Endothelial cell (in vitro differentiated cells): ENCODE measurements at regions not wholly inside any gene's neighbourhood (a gene's known extent, or its start where the extent isn't known, plus 50 kb on each side); places are given as distances from the start of the nearest gene placed in this dataset.

Source experiments
- DNase-seq: peaks from one replicate; pipeline ENCODE4 v3.0.0; 2021; ENCODE audit warnings: low spot score
- H3K27ac Mint-ChIP-seq: one replicate; pipeline ENCODE4 v1.8.0; 2021; ENCODE audit warnings: mixed read lengths, inconsistent platforms; ENCODE audit not compliant: unreplicated experiment
- H3K27me3 Mint-ChIP-seq: one replicate; pipeline ENCODE4 v1.8.0; 2021; ENCODE audit warnings: mild to moderate bottlenecking, moderate library complexity, mixed read lengths, inconsistent platforms; ENCODE audit not compliant: unreplicated experiment
- H3K36me3 Mint-ChIP-seq: one replicate; pipeline ENCODE4 v1.8.0; 2021; ENCODE audit warnings: mild to moderate bottlenecking, low read depth, mixed read lengths, inconsistent platforms; ENCODE audit not compliant: unreplicated experiment
- H3K4me1 Mint-ChIP-seq: one replicate; pipeline ENCODE4 v1.8.0; 2021; ENCODE audit warnings: mild to moderate bottlenecking, mixed read lengths, inconsistent platforms; ENCODE audit not compliant: unreplicated experiment
- H3K4me3 Mint-ChIP-seq: one replicate; pipeline ENCODE4 v1.8.0; 2021; ENCODE audit warnings: mild to moderate bottlenecking, mixed read lengths, inconsistent platforms; ENCODE audit not compliant: unreplicated experiment
- H3K9me3 Mint-ChIP-seq: one replicate; pipeline ENCODE4 v1.8.0; 2021; ENCODE audit warnings: mixed read lengths, inconsistent platforms; ENCODE audit not compliant: unreplicated experiment
- CTCF ChIP-seq: fragments of 200-600 bp; sonication (generic); IDR thresholded peaks from one replicate; pipeline ENCODE4 v1.5.0; 2021; ENCODE audit warnings: antibody characterized with exemption; ENCODE audit not compliant: unreplicated experiment

- no peaks in the 10 kb centered on the region for H3K27me3 Mint-ChIP-seq
- DNase-seq: no peak
- H3K36me3 Mint-ChIP-seq: no peaks in the 10 kb centered on the region
- H3K9me3 Mint-ChIP-seq: no peaks in the 10 kb centered on the region
- no peak overlapping the region for H3K4me3 Mint-ChIP-seq
- TF ChIP-seq CTCF: no peak
- peaks cover 13% of the 10 kb centered on the region for H3K4me1 Mint-ChIP-seq
- no peak overlapping the region for H3K27ac Mint-ChIP-seq
Measured at GRCh38 chr13:22061371-22061805, 390.5 kb downstream of the FGF9 start.

GRCh38 chr13:22061806-22062391 is 391.0 kb downstream of the FGF9 start:
- no peaks in the 10 kb centered on the region for H3K36me3 Mint-ChIP-seq
- DNase-seq: no peak

GRCh38 chr13:22062478-22063205 is 391.8 kb downstream of the FGF9 start:
- Mint-ChIP-seq H3K4me1 (peaks cover 13% of the 10 kb centered on the region), H3K27me3 (no peaks in the 10 kb centered on the region), H3K27ac (no peak overlapping the region), H3K36me3 (no peaks in the 10 kb centered on the region), H3K9me3 (no peaks in the 10 kb centered on the region), H3K4me3 (no peak overlapping the region)
- DNase-seq: no peak
- no peak for TF ChIP-seq CTCF

More at GRCh38 chr13:22061806-22062391, 391.0 kb downstream of the FGF9 start:
- Mint-ChIP-seq H3K27ac (no peak overlapping the region), H3K4me1 (peaks cover 13% of the 10 kb centered on the region), H3K4me3 (no peak overlapping the region), H3K9me3 (no peaks in the 10 kb centered on the region), H3K27me3 (no peaks in the 10 kb centered on the region)
- TF ChIP-seq CTCF: no peak

- no peaks in the 10 kb centered on the region for H3K36me3 Mint-ChIP-seq
- no peaks in the 10 kb centered on the region for H3K27me3 Mint-ChIP-seq
- H3K4me3 Mint-ChIP-seq: no peak overlapping the region
- TF ChIP-seq CTCF: no peak
- no peak overlapping the region for H3K27ac Mint-ChIP-seq
- no peaks in the 10 kb centered on the region for H3K9me3 Mint-ChIP-seq
- H3K4me1 Mint-ChIP-seq: peaks cover 13% of the 10 kb centered on the region
- DNase-seq: no peak
Measured at GRCh38 chr13:22063416-22064124, 392.7 kb downstream of the FGF9 start.
